ENCODE measurements at regions not wholly inside any gene's neighbourhood (a gene's known extent, or its start where the extent isn't known, plus 50 kb on each side); places are given as distances from the start of the nearest gene placed in this dataset.

GRCh38 chr3:166307756-166308350 lies 470.6 kb upstream of the BCHE start:
- CTCF ChIA-PET = no interaction called here
- DNase-seq (ENCODE audit: low read depth, low spot score) = no peak
- no peak overlapping the region for H3K4me3 ChIP-seq (ENCODE audit: low read depth in 2 of 2, low read length in 2 of 2)

DNA sequence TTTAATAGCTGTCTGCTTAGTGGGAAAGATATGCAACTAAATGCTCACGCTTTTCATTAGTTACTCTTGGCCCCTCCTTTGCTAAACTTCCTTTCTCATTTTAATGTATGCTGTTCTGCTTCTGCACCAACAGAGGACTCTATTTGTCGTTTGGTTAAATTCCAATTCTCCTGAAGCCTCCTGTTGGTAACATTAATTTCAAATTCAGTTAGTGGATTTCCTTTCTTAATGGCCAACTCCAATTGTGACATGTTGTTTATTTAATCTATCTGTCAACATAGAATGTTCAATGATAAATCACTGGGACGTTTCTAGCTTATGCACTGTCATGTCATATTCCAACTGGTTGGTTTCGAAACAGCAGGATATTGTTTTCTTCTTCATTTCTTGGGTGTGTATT lies 467.4 kb upstream of the BCHE start:
- in situ Hi-C loops (cut with HindIII; ENCODE audit: low pct_unique_long_range_greater_than_20kb, low sequenced_read_pairs) (no loop called here), intact Hi-C loops (cut with micrococcal nuclease; ENCODE audit: unreplicated experiment) (no loop called here)
- H3K4me1 ChIP-seq (ENCODE audit: control insufficient read depth, insufficient read depth, low read length) = no peaks in the 10 kb centered on the region
- H3K4me3 ChIP-seq (ENCODE audit: low read depth in 2 of 2, low read length in 2 of 2) = no peak overlapping the region
- no peaks in the 10 kb centered on the region for H3K27me3 ChIP-seq (ENCODE audit: control insufficient read depth, insufficient read depth, low read length)
- ATAC-seq (no peak), DNase-seq (ENCODE audit: low read depth, low spot score) (no peak)
- H3K36me3 ChIP-seq (ENCODE audit: control insufficient read depth, insufficient read depth, low read length) = no peaks in the 10 kb centered on the region
- no peak for TF ChIP-seq SIN3A (IDR thresholded peaks at IDR 0.05; ENCODE audit: borderline replicate concordance, insufficient read depth, low read depth, low read length)
- no peak for TF ChIP-seq TCF7L2 (IDR thresholded peaks at IDR 0.05; ENCODE audit: low read depth, low read length)
- TF ChIP-seq POLR2AphosphoS5 (IDR thresholded peaks at IDR 0.05; ENCODE audit: low read depth, low read length) = no peak
- TF ChIP-seq REST (IDR thresholded peaks at IDR 0.05; ENCODE audit: insufficient read depth in 1 of 2, low read depth in 2 of 2, low read length in 1 of 2) = no peak
- TF ChIP-seq, protein P1, sequence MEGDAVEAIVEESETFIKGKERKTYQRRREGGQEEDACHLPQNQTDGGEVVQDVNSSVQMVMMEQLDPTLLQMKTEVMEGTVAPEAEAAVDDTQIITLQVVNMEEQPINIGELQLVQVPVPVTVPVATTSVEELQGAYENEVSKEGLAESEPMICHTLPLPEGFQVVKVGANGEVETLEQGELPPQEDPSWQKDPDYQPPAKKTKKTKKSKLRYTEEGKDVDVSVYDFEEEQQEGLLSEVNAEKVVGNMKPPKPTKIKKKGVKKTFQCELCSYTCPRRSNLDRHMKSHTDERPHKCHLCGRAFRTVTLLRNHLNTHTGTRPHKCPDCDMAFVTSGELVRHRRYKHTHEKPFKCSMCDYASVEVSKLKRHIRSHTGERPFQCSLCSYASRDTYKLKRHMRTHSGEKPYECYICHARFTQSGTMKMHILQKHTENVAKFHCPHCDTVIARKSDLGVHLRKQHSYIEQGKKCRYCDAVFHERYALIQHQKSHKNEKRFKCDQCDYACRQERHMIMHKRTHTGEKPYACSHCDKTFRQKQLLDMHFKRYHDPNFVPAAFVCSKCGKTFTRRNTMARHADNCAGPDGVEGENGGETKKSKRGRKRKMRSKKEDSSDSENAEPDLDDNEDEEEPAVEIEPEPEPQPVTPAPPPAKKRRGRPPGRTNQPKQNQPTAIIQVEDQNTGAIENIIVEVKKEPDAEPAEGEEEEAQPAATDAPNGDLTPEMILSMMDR (IDR thresholded peaks at IDR 0.05) = no peak; the same call in 1 of the 2 replicates
- no peaks in the 10 kb centered on the region for H3K9me3 ChIP-seq (ENCODE audit: control insufficient read depth, insufficient read depth, low read depth, low read length)
- H3K27ac ChIP-seq (ENCODE audit: low read length) = no peak overlapping the region
- CTCF ChIA-PET = no interaction called here
- POLR2A ChIA-PET = no interaction called here
- BruUV-seq (replicated peaks) = no TSS peak

More at GRCh38 chr3:166307756-166308350, 470.6 kb upstream of the BCHE start:
- Histone ChIP-seq H3K27me3 (ENCODE audit: control insufficient read depth, insufficient read depth, low read length) (no peaks in the 10 kb centered on the region), H3K27ac (ENCODE audit: low read length) (no peak overlapping the region), H3K9me3 (ENCODE audit: control insufficient read depth, insufficient read depth, low read depth, low read length) (no peaks in the 10 kb centered on the region), H3K36me3 (ENCODE audit: control insufficient read depth, insufficient read depth, low read length) (no peaks in the 10 kb centered on the region), H3K4me1 (ENCODE audit: control insufficient read depth, insufficient read depth, low read length) (no peaks in the 10 kb centered on the region)
- no peak for ATAC-seq
- POLR2A ChIA-PET = no interaction called here
- in situ Hi-C loops (cut with HindIII; ENCODE audit: low pct_unique_long_range_greater_than_20kb, low sequenced_read_pairs) = no loop called here
- BruUV-seq (replicated peaks) = no TSS peak
- intact Hi-C loops (cut with micrococcal nuclease; ENCODE audit: unreplicated experiment) = no loop called here
- TF ChIP-seq REST (IDR thresholded peaks at IDR 0.05; ENCODE audit: insufficient read depth in 1 of 2, low read depth in 2 of 2, low read length in 1 of 2) (no peak), TCF7L2 (IDR thresholded peaks at IDR 0.05; ENCODE audit: low read depth, low read length) (no peak), SIN3A (IDR thresholded peaks at IDR 0.05; ENCODE audit: borderline replicate concordance, insufficient read depth, low read depth, low read length) (no peak), POLR2AphosphoS5 (IDR thresholded peaks at IDR 0.05; ENCODE audit: low read depth, low read length) (no peak)
- TF ChIP-seq, protein P1 (IDR thresholded peaks at IDR 0.05) = no peak
